Endothelial cell of umbilical vein (primary cell): ENCODE measurements at regions not wholly inside any gene's neighbourhood (a gene's known extent, or its start where the extent isn't known, plus 50 kb on each side); places are given as distances from the start of the nearest gene placed in this dataset.

Experiments used
- BruUV-seq: library from RNA; stranded (reverse); fragments of 400-500 nt; replicated peaks from 2 replicates; lab custom pipeline; 2021; lab: Mats Ljungman, UMichigan
- CTCF ChIA-PET: fragments of 300-600, 350-600 bp; sonication (Branson Sonifier 250); formaldehyde crosslinking; loops from one replicate; lab custom pipeline; 2021; ENCODE audit warnings: antibody characterized with exemption, inconsistent platforms; lab: Charles Lee
- POLR2A ChIA-PET: fragments of 300-600, 350-600 bp; sonication (Branson Sonifier 250); formaldehyde crosslinking; loops from one replicate; lab custom pipeline; 2021; ENCODE audit warnings: antibody characterized with exemption, inconsistent platforms; lab: Charles Lee
- DNase-seq: peaks from one replicate; pipeline ENCODE4 v3.0.0-alpha.2; 2011; ENCODE audit warnings: low read depth, low spot score
- FAIRE-seq: peaks from 2 replicates; lab custom pipeline; 2011; peaks lifted over from hg19 to GRCh38; lab: Jason Lieb, UNC
- H2AFZ ChIP-seq: 2 replicates; pipeline ENCODE4 v1.6.0; 2012; ENCODE audit warnings: low read depth, low read length, control low read depth, inconsistent platforms
- H3K27ac ChIP-seq: 2 replicates; pipeline ENCODE4 v1.5.1; 2011; ENCODE audit warnings: low read depth, mild to moderate bottlenecking, control low read depth, low read length, moderate library complexity; ENCODE audit not compliant: insufficient read depth
- H3K27me3 ChIP-seq, 2 experiments: 2 replicates each; pipeline versions ENCODE4 v1.6.0 to v1.6.1; 2011; ENCODE audit warnings: low read length in 2 of 2, mixed read lengths in 1 of 2; ENCODE audit not compliant: control insufficient read depth in 2 of 2, insufficient read depth in 2 of 2
- H3K36me3 ChIP-seq, 2 experiments: 2 replicates in 1 of 2; 3 replicates in 1 of 2; pipeline ENCODE4 v1.5.1; 2011; ENCODE audit warnings: low read length in 2 of 2, mild to moderate bottlenecking in 1 of 2, moderate library complexity in 1 of 2; ENCODE audit not compliant: control insufficient read depth in 2 of 2, insufficient read depth in 2 of 2; ENCODE audit errors: extremely low read depth in 1 of 2
- H3K4me1 ChIP-seq: 3 replicates; pipeline ENCODE4 v1.5.1; 2011; ENCODE audit warnings: mild to moderate bottlenecking, low read length; ENCODE audit not compliant: control insufficient read depth, insufficient read depth; ENCODE audit errors: extremely low read depth
- H3K4me2 ChIP-seq: 2 replicates; pipeline ENCODE4 v1.6.1; 2011; ENCODE audit warnings: low read length, control low read depth, mixed read lengths; ENCODE audit not compliant: insufficient read depth
- H3K4me3 ChIP-seq, 3 experiments: fragments of 200-600 bp in 1 of 3; sonication (generic), shearing (Covaris generic) in 1 of 3; replicated peaks in 1 of 3; 2 replicates each; pipeline ENCODE4 v1.5.1; 2011 to 2016; ENCODE audit warnings: control low read depth in 3 of 3, low read length in 3 of 3, mild to moderate bottlenecking in 2 of 3, inconsistent platforms in 1 of 3, low read depth in 1 of 3, moderate library complexity in 1 of 3; ENCODE audit not compliant: insufficient read depth in 1 of 3
- H3K79me2 ChIP-seq: 2 replicates; pipeline ENCODE4 v1.6.0; 2012; ENCODE audit warnings: low read length, inconsistent platforms; ENCODE audit not compliant: control insufficient read depth, insufficient read depth
- H3K9ac ChIP-seq: replicated peaks from 2 replicates; pipeline ENCODE3; 2011; ENCODE audit warnings: low read length, control low read depth; ENCODE audit not compliant: insufficient read depth; ENCODE audit errors: extremely low read depth
- H3K9me1 ChIP-seq: replicated peaks from 3 replicates; pipeline ENCODE4 v1.6.0; 2011; ENCODE audit warnings: mild to moderate bottlenecking, low read length; ENCODE audit not compliant: control insufficient read depth, insufficient read depth; ENCODE audit errors: extremely low read depth
- H3K9me3 ChIP-seq: replicated peaks from 2 replicates; pipeline ENCODE4 v1.5.1; 2012; ENCODE audit warnings: low read length, inconsistent platforms; ENCODE audit not compliant: control insufficient read depth, insufficient read depth
- H4K20me1 ChIP-seq: replicated peaks from 2 replicates; pipeline ENCODE3; 2011; ENCODE audit warnings: mild to moderate bottlenecking, low read length; ENCODE audit not compliant: control insufficient read depth, insufficient read depth; ENCODE audit errors: extremely low read depth
- CTCF ChIP-seq, 2 donors: IDR thresholded peaks; 1 replicate in 1 of 2; 2 replicates in 1 of 2; pipeline ENCODE4 v1.5.1; 2011; ENCODE audit warnings: low read length in 2 of 2, mild to moderate bottlenecking in 2 of 2, moderate library complexity in 2 of 2, control low read depth in 1 of 2, inconsistent platforms in 1 of 2, low read depth in 1 of 2; ENCODE audit not compliant: insufficient read depth in 1 of 2; ENCODE audit errors: extremely low read depth in 1 of 2
- EZH2 ChIP-seq: IDR thresholded peaks from 2 replicates; pipeline ENCODE4 v1.6.1; 2012; ENCODE audit warnings: borderline replicate concordance, low read depth, mild to moderate bottlenecking, moderate library complexity, low read length, inconsistent platforms; ENCODE audit not compliant: severe bottlenecking
- FOS ChIP-seq: IDR thresholded peaks from 2 replicates; pipeline ENCODE4 v1.6.1; 2011; ENCODE audit warnings: mild to moderate bottlenecking, low read length, moderate library complexity, borderline replicate concordance; ENCODE audit not compliant: insufficient read depth
- GATA2 ChIP-seq: IDR thresholded peaks from 2 replicates; pipeline ENCODE4 v1.7.0; 2011; ENCODE audit warnings: low read depth, mild to moderate bottlenecking, moderate library complexity, mixed read lengths, low read length; ENCODE audit not compliant: insufficient read length, insufficient read depth
- JUN ChIP-seq: IDR thresholded peaks from 2 replicates; pipeline ENCODE4 v1.6.1; 2011; ENCODE audit warnings: borderline replicate concordance, low read depth; ENCODE audit not compliant: insufficient read length, insufficient read depth
- MAX ChIP-seq: IDR thresholded peaks from 2 replicates; pipeline ENCODE4 v1.6.1; 2011; ENCODE audit not compliant: insufficient read depth, insufficient read length
- MYC ChIP-seq: IDR thresholded peaks from one replicate; pipeline ENCODE4 v1.6.1; 2011; ENCODE audit warnings: mild to moderate bottlenecking, low read depth, low read length
- POLR2A ChIP-seq: IDR thresholded peaks from 2 replicates; pipeline ENCODE4 v1.6.1; 2012; ENCODE audit warnings: low read depth, mild to moderate bottlenecking, control low read depth, low read length
- POLR2AphosphoS5 ChIP-seq: IDR thresholded peaks from 2 replicates; pipeline ENCODE4 v1.6.1; 2012; ENCODE audit warnings: low read depth, mild to moderate bottlenecking, control low read depth, low read length, moderate library complexity; ENCODE audit not compliant: insufficient read depth
- dilution Hi-C: fragments of 300-500 bp; cut with MboI; formaldehyde crosslinking; loops from one replicate; pipeline ENCODE4 v1.15.0; 2019; ENCODE audit warnings: low sequenced_read_pairs; ENCODE audit not compliant: extremely low pct_ligation_motif_present
- intact Hi-C: fragments of 100-400 bp; cut with micrococcal nuclease; formaldehyde crosslinking; loops from one replicate; pipeline ENCODE4 v1.10.0; 2022

GRCh38 chr4:149072384-149072783, 630.2 kb upstream of the NR3C2 start:
- no peak overlapping the region for H3K4me2 ChIP-seq
- no peak overlapping the region for H2AFZ ChIP-seq
- no TSS peak for BruUV-seq
- no peaks in the 10 kb centered on the region for H3K9me3 ChIP-seq
- no peaks in the 10 kb centered on the region for H3K4me1 ChIP-seq
- FAIRE-seq, result no peak
- dilution Hi-C loops (no loop called here), intact Hi-C loops (no loop called here)
- no peaks in the 10 kb centered on the region for H3K36me3 ChIP-seq
- ChIA-PET CTCF (no interaction called here), POLR2A (no interaction called here)
- H4K20me1 ChIP-seq, result no peaks in the 10 kb centered on the region
- no peak overlapping the region for H3K9ac ChIP-seq
- H3K27ac ChIP-seq, result no peak overlapping the region
- H3K4me3 ChIP-seq, result no peak overlapping the region
- TF ChIP-seq FOS, result no peak
- no peak for TF ChIP-seq EZH2
- DNase-seq, result no peak
- H3K27me3 ChIP-seq, result no peaks in the 10 kb centered on the region
- H3K9me1 ChIP-seq, result no peaks in the 10 kb centered on the region
- H3K79me2 ChIP-seq, result no peaks in the 10 kb centered on the region

- DNase-seq, result no peak
- no peak for TF ChIP-seq FOS
- no peak for TF ChIP-seq MAX
- TF ChIP-seq EZH2, result no peak
- TF ChIP-seq GATA2, result no peak
- TF ChIP-seq POLR2A, result no peak
- TF ChIP-seq POLR2AphosphoS5, result no peak
- TF ChIP-seq MYC, result no peak
- TF ChIP-seq JUN, result no peak
- no peak for TF ChIP-seq CTCF (IDR thresholded peaks at IDR 0.05; ENCODE audit: extremely low read depth in 1 of 2, insufficient read depth in 1 of 2, low read depth in 1 of 2, low read length in 2 of 2)
- Histone ChIP-seq H3K36me3 (no peaks in the 10 kb centered on the region), H3K27me3 (no peaks in the 10 kb centered on the region), H4K20me1 (no peaks in the 10 kb centered on the region), H3K79me2 (no peaks in the 10 kb centered on the region), H3K27ac (no peak overlapping the region), H3K4me3 (no peak overlapping the region), H3K4me1 (no peaks in the 10 kb centered on the region), H2AFZ (no peak overlapping the region), H3K9me1 (no peaks in the 10 kb centered on the region), H3K4me2 (no peak overlapping the region), H3K9me3 (no peaks in the 10 kb centered on the region), H3K9ac (no peak overlapping the region)
- ChIA-PET CTCF (interaction anchor here (1.1 kb wide), 1 partner anchor 35 kb away, joined by 3 read pairs; no protein-coding TSS in a partner anchor), POLR2A (no interaction called here)
- no TSS peak for BruUV-seq
- intact Hi-C loops (no loop called here), dilution Hi-C loops (no loop called here)
- no peak for FAIRE-seq
Observed at GRCh38 chr4:149065753-149066152, 623.5 kb upstream of the NR3C2 start.
